Heart left ventricle (tissue), 16 donors: ENCODE measurements at regions not wholly inside any gene's neighbourhood (a gene's known extent, or its start where the extent isn't known, plus 50 kb on each side); places are given as distances from the start of the nearest gene placed in this dataset.

ENCODE experiments used
- ATAC-seq, 4 donors: fragments of 200-7000 bp; cut with Tn5 transposase; one replicate each; pipeline ENCODE4 v1.9.1; 2020 to 2022; ENCODE audit warnings: moderate library complexity in 4 of 4, mild to moderate bottlenecking in 3 of 4, moderate number of reproducible peaks in 1 of 4
- DNase-seq, 5 donors: peaks; one replicate each; pipeline ENCODE4 v3.0.0-alpha.2; 2020
- H3K27ac ChIP-seq, 12 donors: fragments of 200-600 bp; sonication (generic) in 4 of 12; one replicate each; pipeline versions ENCODE4 v1.5.0 to v1.8.0; 2016 to 2022; ENCODE audit warnings: mild to moderate bottlenecking in 2 of 12
- H3K27me3 ChIP-seq, 9 donors: fragments of 200-600 bp; sonication (generic) in 2 of 9; one replicate each; pipeline versions ENCODE4 v1.5.1 to v1.8.0; 2016 to 2022; ENCODE audit warnings: mild to moderate bottlenecking in 3 of 9
- H3K36me3 ChIP-seq, 9 donors: fragments of 200-600 bp; sonication (generic) in 2 of 9; one replicate each; pipeline versions ENCODE4 v1.5.0 to v1.8.0; 2018 to 2022; ENCODE audit warnings: mild to moderate bottlenecking in 2 of 9
- H3K4me1 ChIP-seq, 12 donors: fragments of 200-600 bp; sonication (generic) in 4 of 12; one replicate each; pipeline versions ENCODE4 v1.5.0 to v1.8.0; 2016 to 2022; ENCODE audit warnings: mild to moderate bottlenecking in 3 of 12
- H3K4me3 ChIP-seq, 12 donors: fragments of 200-600 bp; sonication (generic) in 4 of 12; one replicate each; pipeline versions ENCODE4 v1.5.0 to v1.8.0; 2017 to 2022; ENCODE audit warnings: mild to moderate bottlenecking in 9 of 12, moderate library complexity in 4 of 12
- H3K9me3 ChIP-seq, 12 donors: fragments of 200-600 bp; sonication (generic) in 4 of 12; one replicate each; pipeline versions ENCODE4 v1.5.0 to v1.8.0; 2016 to 2022; ENCODE audit warnings: mild to moderate bottlenecking in 1 of 12
- CTCF ChIP-seq, 12 donors: fragments of 200-600 bp; sonication (generic) in 4 of 12; IDR thresholded peaks; one replicate each; pipeline versions ENCODE4 v1.5.0 to v1.8.0; 2018 to 2022; ENCODE audit warnings: antibody characterized with exemption in 12 of 12, mild to moderate bottlenecking in 5 of 12
- POLR2A ChIP-seq, 2 donors: fragments of 450-650 bp; IDR thresholded peaks; one replicate each; pipeline ENCODE4 v1.6.1; 2017; ENCODE audit warnings: antibody characterized with exemption in 2 of 2, mild to moderate bottlenecking in 2 of 2, moderate library complexity in 2 of 2
- WGBS, 4 donors: extraction: QIAGEN DNeasy Blood & Tissue Kit in 2 of 4; methylation state at CpG; one replicate each; pipeline versions ENCODE4 v1.1.5 to v1.1.7; 2013 to 2018; 5-methylcytosine and 5-hydroxymethylcytosine counted together
- intact Hi-C, 10 donors: fragments of 100-400 bp; cut with DNase I; formaldehyde crosslinking; loops; one replicate each; pipeline versions ENCODE4 v1.11.1 to v1.14.2; 2022
- donor health status: ischemic (EF 13 %, LVEDD 7.1; RV severe dilation, severe dysfunction).
- donor health status: healthy with polysubstance abuse.
- donor health status: DM: no; HTN: yes; CAD: no.
- donor health status: DM: no; HTN: no; CAD: no.
- donor health status: ischemic (EF 25% LVEDD 6.9; RV normal size, moderate dysfunction).
- donor health status: ischemic (EF 25% LVEDD 5.7; RV mildly dilated, moderate dysfunction).
- donor health status: healthy.
- donor health status: DM: yes; HTN: yes; CAD: no.
- donor health status: ischemic (EF 35%, LVEDD 5.7; RV mildly dilated, moderate dysfunction).
- donor health status: nonischemic (EF 11% LVEDD 7.7; RV severe dilation, severe dysfunction).
- donor health status: DM: yes; HTN: yes; CAD: no.
- donor health status: PGD.
- donor health status: ischemic (EF 29% LVEDD 5.4; RV normal size, mild dysfunction).
- donor health status: nonischemic (EF 23%, LVEDD 6.1; RV moderate dilation, normal function).

- Histone ChIP-seq H3K4me3 (no peak overlapping the region), H3K4me1 (no peaks in the 10 kb centered on the region), H3K36me3 (no peaks in the 10 kb centered on the region), H3K9me3 (no peaks in the 10 kb centered on the region), H3K27ac (no peak overlapping the region), H3K27me3 (peaks cover 0 to 39% (median 0%) of the 10 kb centered on the region in 9 donors)
- DNase-seq (no peak), ATAC-seq (no peak)
- TF ChIP-seq POLR2A (IDR thresholded peaks at IDR 0.05) (no peak), CTCF (IDR thresholded peaks at IDR 0.05) (no peak)
- intact Hi-C loops: no loop called here
- 86 to 91% (median 87%) methylated on average over 12 of the region's 12 CpGs for WGBS, 4 donors
Observed at GRCh38 chr10:131683941-131684340, 216.9 kb upstream of the PPP2R2D start.

GRCh38 chr10:131685007-131685406 is 215.8 kb upstream of the PPP2R2D start:
- no peak for ATAC-seq
- Histone ChIP-seq H3K4me3 (no peak overlapping the region), H3K27ac (no peak overlapping the region), H3K9me3 (no peaks in the 10 kb centered on the region), H3K4me1 (no peaks in the 10 kb centered on the region), H3K27me3 (peaks cover 0 to 34% (median 0%) of the 10 kb centered on the region in 9 donors), H3K36me3 (no peaks in the 10 kb centered on the region)
- DNase-seq: no peak
- no peak for TF ChIP-seq POLR2A (IDR thresholded peaks at IDR 0.05)
- no peak for TF ChIP-seq CTCF (IDR thresholded peaks at IDR 0.05)
- intact Hi-C loops: no loop called here
- 41 to 51% (median 47%) methylated on average over 7 of the region's 7 CpGs for WGBS, 4 donors

- intact Hi-C loops: no loop called here
- ATAC-seq: no peak
- Histone ChIP-seq H3K27ac (no peak overlapping the region), H3K36me3 (no peaks in the 10 kb centered on the region), H3K4me3 (no peak overlapping the region), H3K4me1 (no peaks in the 10 kb centered on the region), H3K27me3 (peaks cover 0 to 34% (median 0%) of the 10 kb centered on the region in 9 donors), H3K9me3 (no peaks in the 10 kb centered on the region)
- WGBS, 4 donors: 83 to 89% (median 87%) methylated on average over 10 of the region's 10 CpGs
- no peak for DNase-seq
- TF ChIP-seq CTCF (IDR thresholded peaks at IDR 0.05): no peak
- no peak for TF ChIP-seq POLR2A (IDR thresholded peaks at IDR 0.05)
Observed at GRCh38 chr10:131685576-131685975, 215.2 kb upstream of the PPP2R2D start.

- intact Hi-C loops: no loop called here
- Histone ChIP-seq H3K4me3 (no peak overlapping the region), H3K36me3 (no peaks in the 10 kb centered on the region), H3K4me1 (no peaks in the 10 kb centered on the region), H3K27me3 (peaks cover 0 to 28% (median 0%) of the 10 kb centered on the region in 9 donors), H3K27ac (no peak overlapping the region), H3K9me3 (no peaks in the 10 kb centered on the region)
- no peak for TF ChIP-seq POLR2A (IDR thresholded peaks at IDR 0.05)
- no peak for TF ChIP-seq CTCF (IDR thresholded peaks at IDR 0.05)
- WGBS, 4 donors: 18 to 26% (median 22%) methylated on average over 17 of the region's 17 CpGs
- ATAC-seq (no peak), DNase-seq (no peak)
Observed at GRCh38 chr10:131686781-131687420, 213.9 kb upstream of the PPP2R2D start.
